ENCODE measurements at regions not wholly inside any gene's neighbourhood (a gene's known extent, or its start where the extent isn't known, plus 50 kb on each side); places are given as distances from the start of the nearest gene placed in this dataset.
"Not testable (repeated sequence)": the region's sequence is repeated elsewhere in the genome, so short reads cannot be mapped to it uniquely, and the experiment has no call there.

- no peak for DNase-seq (ENCODE audit: low read depth)
- TF ChIP-seq POLR2A (IDR thresholded peaks at IDR 0.05; ENCODE audit: extremely low read depth, insufficient read length) (no peak), MYC (IDR thresholded peaks at IDR 0.05; ENCODE audit: low read depth, low read length) (no peak)
- H3K4me3 ChIP-seq (ENCODE audit: low read depth, low read length) = no peak overlapping the region
Observed at GRCh38 chr10:94155722-94156271, 162.1 kb downstream of the PLCE1 start.

- no peak for DNase-seq (ENCODE audit: low read depth)
- TF ChIP-seq MYC (IDR thresholded peaks at IDR 0.05; ENCODE audit: low read depth, low read length) = no peak
- TF ChIP-seq MAX (IDR thresholded peaks at IDR 0.05; ENCODE audit: low read depth, low read length) = no peak
- TF ChIP-seq POLR2A (IDR thresholded peaks at IDR 0.05; ENCODE audit: extremely low read depth, insufficient read length) = no peak
- TF ChIP-seq CTCF (IDR thresholded peaks at IDR 0.05; ENCODE audit: low read depth, low read length) = no peak
- H3K4me3 ChIP-seq (ENCODE audit: low read depth, low read length) = no peak overlapping the region
Observed at GRCh38 chr10:94156453-94156852, 162.7 kb downstream of the PLCE1 start.

- DNase-seq (ENCODE audit: low read depth) = not testable (repeated sequence)
Observed at GRCh38 chr10:94165158-94165611, 171.5 kb downstream of the PLCE1 start.

GRCh38 chr10:94172332-94172731, 178.6 kb downstream of the PLCE1 start:
- TF ChIP-seq POLR2A (IDR thresholded peaks at IDR 0.05; ENCODE audit: extremely low read depth, insufficient read length) (no peak), MAX (IDR thresholded peaks at IDR 0.05; ENCODE audit: low read depth, low read length) (no peak), CTCF (IDR thresholded peaks at IDR 0.05; ENCODE audit: low read depth, low read length) (no peak), MYC (IDR thresholded peaks at IDR 0.05; ENCODE audit: low read depth, low read length) (no peak)
- DNase-seq (ENCODE audit: low read depth) = no peak

More at GRCh38 chr10:94165158-94165611, 171.5 kb downstream of the PLCE1 start:
- not testable (repeated sequence) for H3K4me3 ChIP-seq (ENCODE audit: low read depth, low read length)

GRCh38 chr10:94173594-94173993, 179.9 kb downstream of the PLCE1 start:
- no peak for DNase-seq (ENCODE audit: low read depth)
- H3K4me3 ChIP-seq (ENCODE audit: low read depth, low read length) = no peak overlapping the region
- no peak for TF ChIP-seq MYC (IDR thresholded peaks at IDR 0.05; ENCODE audit: low read depth, low read length)
- TF ChIP-seq POLR2A (IDR thresholded peaks at IDR 0.05; ENCODE audit: extremely low read depth, insufficient read length) = no peak
- no peak for TF ChIP-seq CTCF (IDR thresholded peaks at IDR 0.05; ENCODE audit: low read depth, low read length)
- TF ChIP-seq MAX (IDR thresholded peaks at IDR 0.05; ENCODE audit: low read depth, low read length) = no peak

More at GRCh38 chr10:94172332-94172731, 178.6 kb downstream of the PLCE1 start:
- H3K4me3 ChIP-seq (ENCODE audit: low read depth, low read length) = no peak overlapping the region

- H3K4me3 ChIP-seq (ENCODE audit: low read depth, low read length) = no peak overlapping the region
- TF ChIP-seq MAX (IDR thresholded peaks at IDR 0.05; ENCODE audit: low read depth, low read length) (no peak), CTCF (IDR thresholded peaks at IDR 0.05; ENCODE audit: low read depth, low read length) (no peak), MYC (IDR thresholded peaks at IDR 0.05; ENCODE audit: low read depth, low read length) (no peak), POLR2A (IDR thresholded peaks at IDR 0.05; ENCODE audit: extremely low read depth, insufficient read length) (no peak)
- no peak for DNase-seq (ENCODE audit: low read depth)
Observed at GRCh38 chr10:94174838-94175237, 181.1 kb downstream of the PLCE1 start.

Measured in NB4 (cell line).